WERI-Rb-1 (cell line): ENCODE measurements at regions not wholly inside any gene's neighbourhood (a gene's known extent, or its start where the extent isn't known, plus 50 kb on each side); places are given as distances from the start of the nearest gene placed in this dataset.

Experiments used
- DNase-seq: peaks from one replicate; pipeline ENCODE4 v3.0.0-alpha.2; 2020
- H3K27ac ChIP-seq: fragments of 250-450 bp; sonication (Bioruptor Pico); 2 replicates; pipeline ENCODE4 v1.5.1; 2020; ENCODE audit warnings: mild to moderate bottlenecking, moderate library complexity
- H3K27me3 ChIP-seq: fragments of 250-450 bp; sonication (Bioruptor Pico); 2 replicates; pipeline ENCODE4 v1.5.1; 2021; ENCODE audit warnings: mild to moderate bottlenecking, low read depth, moderate library complexity; ENCODE audit not compliant: insufficient read depth, severe bottlenecking
- H3K36me3 ChIP-seq: fragments of 250-450 bp; sonication (Bioruptor Pico); 2 replicates; pipeline ENCODE4 v1.5.1; 2020; ENCODE audit warnings: mild to moderate bottlenecking, moderate library complexity
- H3K4me3 ChIP-seq: 2 replicates; pipeline ENCODE4 v1.5.1; 2011; ENCODE audit warnings: low read depth, mild to moderate bottlenecking, control low read depth, low read length
- H3K9me3 ChIP-seq: fragments of 250-450 bp; sonication (Bioruptor Pico); 2 replicates; pipeline ENCODE4 v1.5.1; 2021; ENCODE audit warnings: mild to moderate bottlenecking, moderate library complexity; ENCODE audit not compliant: severe bottlenecking
- CTCF ChIP-seq: IDR thresholded peaks from 2 replicates; pipeline ENCODE4 v1.5.1; 2011; ENCODE audit warnings: low read depth, mild to moderate bottlenecking, control low read depth, inconsistent platforms, low read length

- no peak for DNase-seq
- TF ChIP-seq CTCF = no peak
- H3K27me3 ChIP-seq = no peaks in the 10 kb centered on the region
Observed at GRCh38 chr2:101016-101415, 54.7 kb upstream of the FAM110C start.

More at GRCh38 chr2:101016-101415, 54.7 kb upstream of the FAM110C start:
- Histone ChIP-seq H3K9me3 (peaks cover 14% of the 10 kb centered on the region), H3K36me3 (no peaks in the 10 kb centered on the region), H3K27ac (no peak overlapping the region), H3K4me3 (no peak overlapping the region)
